Keratinocyte (primary cell): ENCODE measurements at regions not wholly inside any gene's neighbourhood (a gene's known extent, or its start where the extent isn't known, plus 50 kb on each side); places are given as distances from the start of the nearest gene placed in this dataset.

Experiments
- DNase-seq: peaks from one replicate; pipeline ENCODE4 v3.0.0-alpha.2; 2011; ENCODE audit warnings: low read depth, missing footprints, low spot score
- FAIRE-seq: peaks from 2 replicates; lab custom pipeline; 2011; peaks lifted over from hg19 to GRCh38; lab: Jason Lieb, UNC
- H2AFZ ChIP-seq: 2 replicates; pipeline ENCODE4 v1.6.0; 2012; ENCODE audit warnings: low read length, control low read depth, inconsistent platforms; ENCODE audit not compliant: control insufficient read depth
- H3K27ac ChIP-seq: 2 replicates; pipeline ENCODE4 v1.5.1; 2011; ENCODE audit warnings: low read length; ENCODE audit not compliant: control insufficient read depth, insufficient read depth
- H3K27me3 ChIP-seq: 3 replicates; pipeline ENCODE4 v1.6.0; 2011; ENCODE audit warnings: low read length; ENCODE audit not compliant: control insufficient read depth, insufficient read depth; ENCODE audit errors: extremely low read depth
- H3K36me3 ChIP-seq, 2 experiments: 2 replicates in 1 of 2; 3 replicates in 1 of 2; pipeline ENCODE4 v1.5.1; 2011; ENCODE audit warnings: low read length in 2 of 2, mild to moderate bottlenecking in 1 of 2; ENCODE audit not compliant: control insufficient read depth in 2 of 2, insufficient read depth in 2 of 2; ENCODE audit errors: extremely low read depth in 1 of 2
- H3K4me1 ChIP-seq: 3 replicates; pipeline ENCODE4 v1.5.1; 2011; ENCODE audit warnings: low read length; ENCODE audit not compliant: control insufficient read depth, insufficient read depth; ENCODE audit errors: extremely low read depth
- H3K4me2 ChIP-seq: 3 replicates; pipeline ENCODE4 v1.6.0; 2011; ENCODE audit warnings: low read depth, low read length; ENCODE audit not compliant: control insufficient read depth, insufficient read depth; ENCODE audit errors: extremely low read depth
- H3K4me3 ChIP-seq, 3 experiments: fragments of 200-600 bp in 1 of 3; sonication (generic) in 1 of 3; 2 replicates in 2 of 3; 3 replicates in 1 of 3; pipeline ENCODE4 v1.5.1; 2011 to 2016; ENCODE audit warnings: low read length in 3 of 3, mild to moderate bottlenecking in 3 of 3, control low read depth in 2 of 3, inconsistent platforms in 1 of 3, low read depth in 1 of 3, mixed read lengths in 1 of 3, mixed run types in 1 of 3, moderate library complexity in 1 of 3; ENCODE audit not compliant: control insufficient read depth in 2 of 3, insufficient read depth in 2 of 3; ENCODE audit errors: extremely low read depth in 1 of 3
- H3K79me2 ChIP-seq: 2 replicates; pipeline ENCODE4 v1.6.0; 2012; ENCODE audit warnings: low read length; ENCODE audit not compliant: control insufficient read depth, insufficient read depth
- H3K9ac ChIP-seq: 3 replicates; pipeline ENCODE4 v1.6.0; 2011; ENCODE audit warnings: low read length; ENCODE audit not compliant: control insufficient read depth, insufficient read depth; ENCODE audit errors: extremely low read depth
- H3K9me1 ChIP-seq: 3 replicates; pipeline ENCODE4 v1.6.0; 2011; ENCODE audit warnings: low read length; ENCODE audit not compliant: control insufficient read depth, insufficient read depth; ENCODE audit errors: extremely low read depth
- H3K9me3 ChIP-seq: 2 replicates; pipeline ENCODE4 v1.5.1; 2012; ENCODE audit warnings: low read depth, low read length; ENCODE audit not compliant: control insufficient read depth
- H4K20me1 ChIP-seq: 3 replicates; pipeline ENCODE4 v1.6.0; 2011; ENCODE audit warnings: low read length; ENCODE audit not compliant: control insufficient read depth, insufficient read depth; ENCODE audit errors: extremely low read depth
- CTCF ChIP-seq, 3 experiments: IDR thresholded peaks in 1 of 3; conservative IDR thresholded peaks in 1 of 3; optimal IDR thresholded peaks in 1 of 3; 2 replicates in 2 of 3; 3 replicates in 1 of 3; pipeline versions ENCODE3 to v1.5.1; 2011; ENCODE audit warnings: low read length in 3 of 3, mild to moderate bottlenecking in 3 of 3, moderate library complexity in 2 of 3, control low read depth in 1 of 3, inconsistent platforms in 1 of 3; ENCODE audit not compliant: insufficient read depth in 2 of 3; ENCODE audit errors: extremely low read depth in 1 of 3
- EZH2 ChIP-seq: IDR thresholded peaks from one replicate; pipeline ENCODE4 v1.6.1; 2012; ENCODE audit warnings: inconsistent platforms, mild to moderate bottlenecking, low read length, moderate library complexity
- dilution Hi-C: fragments of 300-500 bp; cut with MboI; formaldehyde crosslinking; loops from one replicate; pipeline ENCODE4 v1.7.0; 2020; ENCODE audit warnings: low sequenced_read_pairs; ENCODE audit not compliant: extremely low pct_ligation_motif_present

- no peaks in the 10 kb centered on the region for H3K27me3 ChIP-seq
- H3K9me3 ChIP-seq = no peaks in the 10 kb centered on the region
- FAIRE-seq = no peak
- H3K4me3 ChIP-seq = no peak overlapping the region
- DNase-seq = no peak
- H3K9me1 ChIP-seq = no peaks in the 10 kb centered on the region
- no peaks in the 10 kb centered on the region for H3K36me3 ChIP-seq
- H3K9ac ChIP-seq = no peak overlapping the region
- TF ChIP-seq EZH2 (no peak), CTCF (optimal IDR thresholded peaks at IDR 0.05 in 1 of 3, IDR thresholded peaks at IDR 0.05 in 1 of 3, conservative IDR thresholded peaks at IDR 0.05 in 1 of 3; ENCODE audit: extremely low read depth in 1 of 3, insufficient read depth in 2 of 3, low read length in 3 of 3) (no peak)
- H3K4me1 ChIP-seq = peaks cover 2% of the 10 kb centered on the region
- H3K79me2 ChIP-seq = no peaks in the 10 kb centered on the region
- H3K4me2 ChIP-seq = no peak overlapping the region
- dilution Hi-C loops = no loop called here
- H4K20me1 ChIP-seq = no peaks in the 10 kb centered on the region
- no peak overlapping the region for H2AFZ ChIP-seq
- no peak overlapping the region for H3K27ac ChIP-seq
Observed at GRCh38 chr17:33986088-33986487, 269.0 kb upstream of the CCL2 start.

GRCh38 chr17:33986566-33986965 is 268.5 kb upstream of the CCL2 start:
- Histone ChIP-seq H3K36me3 (no peaks in the 10 kb centered on the region), H4K20me1 (no peaks in the 10 kb centered on the region), H3K9me1 (no peaks in the 10 kb centered on the region), H3K27ac (no peak overlapping the region), H3K4me1 (peaks cover 6% of the 10 kb centered on the region), H3K4me2 (no peak overlapping the region), H3K4me3 (no peak overlapping the region), H3K9me3 (no peaks in the 10 kb centered on the region), H2AFZ (no peak overlapping the region), H3K27me3 (no peaks in the 10 kb centered on the region), H3K79me2 (no peaks in the 10 kb centered on the region), H3K9ac (no peak overlapping the region)
- dilution Hi-C loops = no loop called here
- TF ChIP-seq CTCF (optimal IDR thresholded peaks at IDR 0.05 in 1 of 3, IDR thresholded peaks at IDR 0.05 in 1 of 3, conservative IDR thresholded peaks at IDR 0.05 in 1 of 3; ENCODE audit: extremely low read depth in 1 of 3, insufficient read depth in 2 of 3, low read length in 3 of 3) = no peak
- TF ChIP-seq EZH2 = no peak
- DNase-seq (no peak), FAIRE-seq (no peak)
